OCI-LY1 (cell line): ENCODE measurements at regions not wholly inside any gene's neighbourhood (a gene's known extent, or its start where the extent isn't known, plus 50 kb on each side); places are given as distances from the start of the nearest gene placed in this dataset.

Experiments
- CTCF ChIP-seq: fragments of 200-600 bp; sonication (generic), shearing (Covaris generic); IDR thresholded peaks from 2 replicates; pipeline ENCODE4 v1.5.1; 2017; ENCODE audit warnings: mild to moderate bottlenecking, antibody characterized with exemption, low read length, moderate library complexity, mixed read lengths
- EZH2 ChIP-seq: fragments of 200-600 bp; sonication (generic), shearing (Covaris generic); IDR thresholded peaks from 2 replicates; pipeline ENCODE4 v1.8.0; 2017; ENCODE audit warnings: borderline replicate concordance, mixed run types, mild to moderate bottlenecking, antibody characterized with exemption, low read length, moderate library complexity, mixed read lengths

DNA sequence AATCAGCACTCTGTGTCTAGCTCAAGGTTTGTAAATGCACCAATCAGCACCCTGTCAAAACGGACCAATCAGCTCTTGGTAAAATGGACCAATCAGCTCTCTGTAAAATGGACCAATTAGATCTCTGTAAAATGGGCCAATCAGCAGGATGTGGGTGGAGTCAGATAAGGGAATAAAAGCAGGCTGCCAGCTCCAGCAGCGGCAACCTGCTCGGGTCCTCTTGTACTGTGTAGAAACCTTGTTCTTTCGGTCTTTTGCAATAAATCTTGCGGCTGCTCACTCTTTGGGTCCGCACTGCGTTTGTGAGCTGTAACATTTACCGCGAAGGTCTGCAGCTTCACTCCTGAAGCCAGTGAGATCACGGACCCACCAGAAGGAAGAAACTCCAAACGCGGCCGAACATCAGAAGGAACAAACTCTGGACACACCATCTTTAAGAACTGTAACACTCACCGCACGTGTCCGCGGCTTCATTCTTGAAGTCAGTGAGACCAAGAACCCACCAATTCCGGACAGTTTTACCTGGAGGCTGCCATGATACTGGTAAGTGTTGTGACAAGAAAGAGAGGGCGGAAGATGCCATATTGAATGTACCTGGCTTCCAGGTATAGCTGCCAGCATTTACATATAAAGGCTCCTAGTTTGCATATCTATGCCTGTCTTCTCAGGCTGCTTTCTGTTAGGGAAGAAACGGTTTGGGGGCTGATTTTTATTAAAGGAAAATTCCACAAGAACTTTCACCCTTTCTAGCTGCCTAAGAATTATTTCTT is 758.5 kb upstream of the CTNND2 start:
- TF ChIP-seq CTCF (no peak), EZH2 (no peak)
